Esophagus squamous epithelium (tissue), 4 donors: ENCODE measurements at regions not wholly inside any gene's neighbourhood (a gene's known extent, or its start where the extent isn't known, plus 50 kb on each side); places are given as distances from the start of the nearest gene placed in this dataset.

Source experiments
- CTCF ChIP-seq, 6 experiments: fragments of 450-650 bp in 4 of 6; fragments of 200-600 bp in 2 of 6; sonication (generic) in 2 of 6; IDR thresholded peaks; one replicate each; pipeline ENCODE4 v1.5.1; 2016 to 2019; ENCODE audit warnings: antibody characterized with exemption in 6 of 6, mild to moderate bottlenecking in 4 of 6, moderate library complexity in 4 of 6
- POLR2A ChIP-seq, 4 donors: fragments of 450-650 bp; IDR thresholded peaks; one replicate each; pipeline ENCODE4 v1.6.1; 2017; ENCODE audit warnings: antibody characterized with exemption in 4 of 4, mild to moderate bottlenecking in 4 of 4, moderate library complexity in 3 of 4

GRCh38 chr20:3306068-3306467 lies 67.1 kb upstream of the SLC4A11 start:
- TF ChIP-seq POLR2A (IDR thresholded peaks at IDR 0.05) = no peak
- no peak for TF ChIP-seq CTCF (IDR thresholded peaks at IDR 0.05)
